ENCODE measurements at regions not wholly inside any gene's neighbourhood (a gene's known extent, or its start where the extent isn't known, plus 50 kb on each side); places are given as distances from the start of the nearest gene placed in this dataset.

GRCh38 chr1:220335668-220336067 lies 63.4 kb upstream of the RAB3GAP2 start:
- in situ Hi-C loops (cut with MboI) (no loop called here), intact Hi-C loops (cut with micrococcal nuclease; ENCODE audit: unreplicated experiment) (no loop called here)
- FAIRE-seq = no peak
- Histone ChIP-seq H3K27me3 (replicated peaks in 1 of 2; ENCODE audit: control insufficient read depth in 2 of 2, insufficient read depth in 2 of 2, low read length in 1 of 2) (no peaks in the 10 kb centered on the region), H3K36me3 (ENCODE audit: control insufficient read depth in 2 of 2, insufficient read depth in 2 of 2, low read length in 1 of 2) (no peaks in the 10 kb centered on the region), H3K9ac (ENCODE audit: control insufficient read depth, insufficient read depth, low read length) (no peak overlapping the region), H3K4me2 (ENCODE audit: control insufficient read depth, insufficient read depth) (no peak overlapping the region), H3K9me3 (replicated peaks; ENCODE audit: control insufficient read depth, insufficient read depth, low read length) (no peaks in the 10 kb centered on the region), H3K79me2 (ENCODE audit: control insufficient read depth, insufficient read depth, low read length) (no peaks in the 10 kb centered on the region), H4K20me1 (ENCODE audit: control insufficient read depth, insufficient read depth) (no peaks in the 10 kb centered on the region), H2AFZ (ENCODE audit: control insufficient read depth, low read depth, low read length) (no peak overlapping the region), H3K4me1 (ENCODE audit: control insufficient read depth, insufficient read depth, low read length) (no peaks in the 10 kb centered on the region), H3K27ac (ENCODE audit: control insufficient read depth, insufficient read depth) (no peak overlapping the region), H3K4me3 (no peak overlapping the region)
- SMC1A ChIA-PET (ENCODE audit: uncharacterized antibody, unreplicated experiment) = interaction anchor here (1.5 kb wide), 1 partner anchor 117 kb away, joined by 5 read pairs; no protein-coding TSS in a partner anchor
- RAD21 ChIA-PET (ENCODE audit: unreplicated experiment) = interaction anchor here (1.9 kb wide), 1 partner anchor 10 kb away, joined by 4 read pairs; no protein-coding TSS in a partner anchor
- ATAC-seq = no peak
- 66% methylated on average over 4 of the region's 4 CpGs for WGBS (ENCODE audit: insufficient coverage, insufficient replicate concordance, low lambda C conversion rate, missing lambda C conversion rate)
- CTCF ChIA-PET = interaction anchor here (0.6 to 1.4 kb wide), 3 partner anchors 9 to 398 kb away, joined by 3 read pairs; no protein-coding TSS in a partner anchor
- no TSS peak for BruUV-seq (replicated peaks)
- DNase-seq (ENCODE audit: low read depth, low spot score) = no peak
- POLR2A ChIA-PET = no interaction called here
- no peak for TF ChIP-seq TARDBP (IDR thresholded peaks at IDR 0.05; ENCODE audit: borderline replicate concordance)
- TF ChIP-seq POU2F2 (IDR thresholded peaks at IDR 0.05; ENCODE audit: borderline replicate concordance, low read depth, low read length) = no peak
- no peak for TF ChIP-seq MTA3 (IDR thresholded peaks at IDR 0.05; ENCODE audit: borderline replicate concordance, low read length)
- TF ChIP-seq E4F1 (IDR thresholded peaks at IDR 0.05; ENCODE audit: borderline replicate concordance, partially characterized antibody) = no peak
- TF ChIP-seq ATF7 (IDR thresholded peaks at IDR 0.05; ENCODE audit: low read depth) = no peak
- TF ChIP-seq CBX5 (IDR thresholded peaks at IDR 0.05; ENCODE audit: low read depth) = no peak
- no peak for TF ChIP-seq USF2 (IDR thresholded peaks at IDR 0.05; ENCODE audit: borderline replicate concordance, low read depth, low read length)
- no peak for TF ChIP-seq SUZ12 (IDR thresholded peaks at IDR 0.05; ENCODE audit: unreplicated experiment)
